GM21360 (cell line): ENCODE measurements at regions not wholly inside any gene's neighbourhood (a gene's known extent, or its start where the extent isn't known, plus 50 kb on each side); places are given as distances from the start of the nearest gene placed in this dataset.
"Not testable (repeated sequence)": the region's sequence is repeated elsewhere in the genome, so short reads cannot be mapped to it uniquely, and the experiment has no call there.

Experiments used
- ATAC-seq: cut with Tn5 transposase; IDR thresholded peaks from one replicate; pipeline ENCODE4 v1.9.1; 2021; ENCODE audit warnings: mild to moderate bottlenecking, moderate library complexity; ENCODE audit not compliant: unreplicated experiment

DNA sequence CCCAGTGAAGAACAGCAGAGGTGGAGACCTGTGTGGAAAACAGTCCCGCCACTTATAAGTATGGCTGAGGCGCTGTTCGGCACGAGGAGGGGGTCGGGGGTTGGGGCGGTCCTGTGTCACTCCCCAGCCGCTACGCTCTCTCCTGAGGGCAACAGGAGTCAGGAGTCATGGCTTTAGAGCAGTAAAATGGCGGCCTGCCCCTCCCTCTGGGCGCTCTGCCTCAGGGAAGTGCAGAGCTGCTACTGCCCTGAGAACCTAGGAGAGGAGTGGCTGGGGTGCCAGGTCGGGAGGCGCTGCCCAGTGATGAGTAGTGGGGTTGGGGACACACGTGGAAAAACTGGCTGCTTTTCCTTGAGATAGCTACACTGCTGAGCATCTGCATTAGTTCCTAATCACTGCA is 551.2 kb upstream of the AMOT start:
- no peak for ATAC-seq

DNA sequence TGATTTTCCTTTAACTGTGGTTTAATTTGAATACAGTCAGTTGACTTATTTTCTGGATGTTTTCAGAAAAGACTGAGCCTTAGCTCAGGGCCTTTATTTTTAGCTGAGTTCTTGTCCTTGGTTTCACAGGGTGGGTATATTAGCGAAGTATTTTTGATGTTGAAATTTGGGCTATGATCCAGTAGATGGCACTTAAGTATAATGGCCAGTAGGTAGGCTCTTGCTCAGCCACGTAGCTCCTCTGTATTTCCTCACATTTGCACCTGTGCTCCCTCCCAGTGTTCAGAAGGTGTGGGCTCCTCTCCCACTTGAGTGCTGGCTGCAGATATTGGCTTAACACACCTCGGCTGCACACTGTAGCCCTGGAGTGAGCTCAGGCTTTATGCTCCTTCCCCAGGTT is 549.9 kb upstream of the AMOT start:
- ATAC-seq = no peak

DNA sequence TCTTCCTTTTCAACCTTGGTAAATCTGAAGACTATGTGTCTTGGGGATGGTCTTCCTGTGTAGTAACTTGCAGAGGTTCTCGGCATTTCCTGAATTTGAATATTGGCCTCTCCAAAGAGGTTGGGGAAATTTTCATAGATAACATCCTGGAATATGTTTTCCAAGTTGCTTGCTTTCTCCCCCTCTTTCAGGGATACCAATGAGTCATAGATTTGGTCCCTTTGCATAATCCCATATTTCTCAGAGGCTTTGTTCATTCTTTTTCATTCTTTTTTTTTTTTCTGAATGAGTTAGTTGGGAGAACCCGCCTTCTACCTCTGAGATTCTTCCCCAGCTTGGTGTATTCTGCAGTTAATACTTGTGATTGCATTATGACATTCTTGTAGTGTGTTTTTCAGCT is 549.2 kb upstream of the AMOT start:
- ATAC-seq = no peak

DNA sequence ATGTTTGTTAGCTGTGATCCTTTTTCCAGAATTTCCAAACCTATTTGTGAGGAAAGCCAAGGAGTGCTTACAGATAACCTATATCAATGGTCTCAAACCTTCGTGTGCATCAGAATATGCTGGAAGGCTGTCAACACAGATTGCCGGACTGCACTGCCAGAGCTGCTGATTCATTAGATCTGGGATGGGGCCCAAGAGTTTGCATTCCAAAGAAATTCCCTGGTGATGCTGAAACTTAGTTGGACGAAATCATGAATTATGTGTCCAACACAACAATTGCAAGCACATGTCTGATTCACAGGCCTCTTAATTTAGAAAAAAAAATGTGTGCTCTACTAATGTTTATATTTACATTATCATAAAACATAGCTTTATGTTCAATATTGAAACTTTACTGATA is 544.0 kb upstream of the AMOT start:
- ATAC-seq = no peak

DNA sequence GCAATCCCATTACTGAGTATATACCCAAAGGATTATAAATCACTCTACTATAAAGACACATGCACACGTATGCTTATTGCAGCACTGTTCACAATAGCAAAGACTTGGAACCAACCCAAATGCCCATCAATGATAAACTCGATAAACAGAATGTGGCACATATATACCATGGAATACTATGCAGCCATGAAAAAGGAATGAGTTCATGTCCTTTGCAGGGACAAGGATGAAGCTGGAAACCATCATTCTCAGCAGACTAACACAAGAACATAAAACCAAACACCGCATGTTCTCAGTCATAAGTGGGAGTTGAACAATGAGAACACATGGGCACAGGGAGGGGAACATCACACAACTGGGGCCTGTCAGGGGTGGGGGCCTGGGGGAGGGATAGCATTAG is 532.8 kb upstream of the AMOT start:
- not testable (repeated sequence) for ATAC-seq

DNA sequence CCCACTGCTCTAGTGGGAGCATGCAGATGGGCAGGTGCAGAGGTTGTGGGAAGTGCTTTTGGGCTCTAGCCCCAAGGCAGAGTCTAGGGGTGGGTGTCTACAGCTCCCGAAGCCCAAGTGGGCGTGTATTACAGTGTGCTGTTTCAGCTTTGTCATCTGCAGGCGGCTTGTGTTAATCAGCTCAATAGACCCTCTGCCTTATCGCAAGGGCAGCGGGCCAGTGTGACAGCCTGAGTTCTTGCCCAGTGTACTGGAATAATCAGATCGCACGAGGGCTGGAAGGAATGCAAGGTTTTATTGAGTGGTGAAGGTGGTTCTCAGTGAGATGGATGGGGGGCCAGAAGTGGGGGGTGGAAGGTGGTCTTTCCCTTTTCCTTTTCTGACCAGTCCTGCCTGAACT is 529.4 kb upstream of the AMOT start:
- no peak for ATAC-seq

DNA sequence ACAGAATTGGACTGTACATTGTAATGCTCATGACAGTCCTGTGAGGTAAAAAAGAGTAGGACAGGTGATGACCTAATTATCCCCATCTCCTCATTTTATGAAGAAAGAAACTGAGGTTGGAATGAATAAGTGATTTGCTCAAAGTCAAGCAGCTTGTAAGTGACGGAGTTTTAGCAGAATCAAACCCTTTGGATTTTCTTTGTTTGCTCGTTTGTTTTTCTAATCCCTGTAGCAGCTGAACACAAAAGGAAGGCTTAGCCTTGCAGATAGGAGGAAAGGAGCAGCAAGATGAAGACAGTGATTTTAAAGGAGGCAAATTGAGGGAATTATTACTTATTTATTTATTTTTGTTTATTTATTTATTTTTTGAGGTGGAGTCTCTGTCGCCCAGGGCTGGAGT is 528.4 kb upstream of the AMOT start:
- no peak for ATAC-seq

DNA sequence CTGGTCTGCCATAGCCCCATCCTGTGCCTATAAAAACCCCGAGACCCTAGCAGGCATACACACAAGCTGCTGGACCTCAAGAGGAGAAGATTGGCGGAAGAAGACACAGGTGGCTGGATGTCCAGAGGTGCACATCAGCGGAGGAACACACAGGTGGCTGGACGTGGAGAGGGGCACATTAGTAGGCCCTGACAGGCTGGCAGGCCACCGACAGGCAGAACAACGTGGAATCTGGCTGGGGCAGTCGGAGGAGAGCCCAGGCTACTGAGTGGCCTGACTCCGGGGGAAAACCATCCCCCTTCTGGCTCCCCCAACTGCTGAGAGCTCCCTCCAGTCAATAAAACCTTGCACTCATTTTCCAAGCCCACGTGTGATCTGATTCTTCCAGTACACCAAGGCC is 512.5 kb upstream of the AMOT start:
- no peak for ATAC-seq

DNA sequence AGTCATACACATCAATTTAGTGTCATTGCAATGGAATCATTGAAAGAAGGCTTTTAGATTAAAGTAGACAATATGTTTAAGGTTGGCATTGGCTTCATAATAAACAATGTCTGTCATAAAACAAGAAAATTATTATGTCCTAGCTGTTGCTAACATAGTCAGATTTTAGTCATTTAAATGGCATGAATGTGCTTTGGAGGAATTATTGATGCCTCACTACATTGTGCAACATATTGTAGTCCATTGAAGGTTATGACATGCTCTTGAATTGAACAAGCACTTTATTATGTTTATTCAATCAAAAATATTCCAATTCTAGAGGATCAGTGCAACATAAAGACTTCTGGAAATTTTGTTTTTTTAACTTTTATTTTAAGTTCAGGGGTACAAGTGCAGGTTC is 489.8 kb upstream of the AMOT start:
- ATAC-seq = no peak

DNA sequence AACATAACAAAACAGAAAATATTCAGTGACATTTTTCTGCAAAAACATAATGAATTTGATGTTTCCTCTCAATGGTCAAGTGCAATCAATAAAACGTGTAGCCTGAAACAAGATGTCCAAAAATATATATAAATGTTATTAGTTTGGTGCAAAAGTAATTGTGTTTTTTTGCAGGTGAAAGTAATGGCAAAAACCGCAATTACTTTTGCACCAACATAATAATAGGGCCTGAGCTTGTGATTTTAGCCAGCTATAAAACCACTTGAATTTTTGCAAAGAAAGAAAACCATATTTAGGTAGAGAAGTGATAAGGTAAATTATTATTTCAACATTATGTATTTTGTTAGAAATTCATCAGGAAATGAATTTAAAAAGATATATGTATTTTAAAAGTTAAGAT is 475.3 kb upstream of the AMOT start:
- no peak for ATAC-seq

DNA sequence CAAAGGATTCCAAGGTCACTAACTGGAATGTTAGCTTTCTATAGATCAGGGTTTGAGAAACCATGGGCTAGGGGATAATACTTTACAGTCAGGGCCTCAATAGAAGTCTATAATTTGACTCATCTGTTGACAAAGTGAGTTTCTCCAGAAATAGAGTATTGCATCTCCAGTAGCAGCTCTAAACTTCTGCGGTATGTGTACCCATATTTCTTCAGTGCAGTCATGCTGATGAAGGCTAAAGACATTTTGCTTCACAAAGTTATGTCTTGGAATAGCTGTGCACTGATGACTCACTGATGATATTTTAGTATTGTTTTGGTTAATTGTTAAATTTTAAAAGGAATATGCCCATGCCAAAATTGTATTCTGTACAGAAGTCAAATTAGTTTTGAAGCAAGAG is 464.9 kb upstream of the AMOT start:
- ATAC-seq = no peak

DNA sequence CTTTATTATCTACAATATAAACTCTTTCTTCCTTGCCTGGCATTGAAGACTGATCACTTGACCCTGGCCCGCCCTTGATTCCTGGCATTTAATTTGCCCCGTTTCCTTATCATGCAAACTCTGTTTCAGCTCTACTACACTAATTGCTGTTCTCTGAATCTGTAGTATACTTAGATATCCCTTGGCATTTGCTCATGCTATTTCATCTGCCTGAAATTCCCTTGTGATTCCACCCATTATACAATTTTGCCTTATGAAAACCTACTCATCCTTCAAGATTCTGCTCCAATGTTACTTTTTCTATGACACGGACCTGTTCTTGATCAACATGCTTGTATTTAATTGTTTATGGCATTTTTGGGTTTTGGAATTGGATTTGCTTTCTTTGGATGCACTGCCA is 459.9 kb upstream of the AMOT start:
- ATAC-seq = no peak

DNA sequence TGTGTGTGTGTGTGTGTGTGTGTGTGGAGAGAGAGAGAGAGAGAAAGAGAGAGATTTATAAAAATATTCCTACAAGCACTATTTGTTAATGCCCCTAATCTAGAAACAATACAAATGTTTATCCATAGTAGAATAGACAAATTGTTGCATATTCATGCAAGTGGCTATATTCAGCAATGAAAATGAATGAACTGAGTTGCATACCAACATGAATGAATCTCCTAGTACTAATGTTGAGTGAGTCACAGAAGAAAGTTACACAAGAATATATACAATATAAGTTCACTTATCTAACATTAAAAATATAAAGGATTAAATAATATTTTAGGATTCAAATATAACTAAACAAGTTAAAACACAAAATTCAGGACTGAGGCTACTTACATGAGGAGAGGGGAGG is 456.8 kb upstream of the AMOT start:
- no peak for ATAC-seq

DNA sequence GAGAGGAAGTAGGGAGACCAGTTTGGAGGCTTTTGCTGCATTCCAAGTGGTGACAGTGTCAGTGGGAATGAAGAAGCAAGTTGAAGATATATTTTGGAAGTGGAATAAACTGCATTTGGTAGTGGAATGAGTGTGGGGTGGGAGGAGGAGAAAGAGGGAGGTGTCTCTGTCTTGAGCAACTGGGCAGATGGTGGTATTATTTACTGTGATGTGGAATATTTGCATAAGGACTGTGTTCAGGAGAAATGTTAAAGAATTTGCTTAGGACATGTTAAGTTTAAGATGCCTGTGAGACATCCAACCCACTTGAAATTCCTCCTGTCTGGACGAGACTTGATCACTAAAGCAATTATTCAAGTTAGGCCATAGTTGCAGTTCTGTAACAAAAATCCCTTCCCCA is 448.9 kb upstream of the AMOT start:
- no peak for ATAC-seq

DNA sequence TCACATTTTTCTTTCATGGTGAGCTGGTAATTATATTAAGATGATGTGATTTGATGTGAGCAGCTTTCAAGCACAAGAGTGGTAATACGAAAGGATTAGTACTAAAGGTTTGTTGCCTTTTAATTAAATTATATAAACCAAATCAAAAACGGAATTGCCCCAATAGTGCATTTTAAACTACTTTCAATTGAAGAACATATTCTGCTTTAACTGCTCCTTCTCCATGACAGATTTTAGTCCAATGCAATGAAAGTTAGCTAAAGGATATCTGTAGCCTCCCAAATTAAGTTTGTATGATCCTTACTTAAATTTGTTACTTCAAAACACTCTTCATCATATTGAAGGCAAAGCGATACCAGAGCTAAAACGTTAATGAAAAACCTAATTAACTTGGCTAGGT is 447.1 kb upstream of the AMOT start:
- ATAC-seq = no peak

DNA sequence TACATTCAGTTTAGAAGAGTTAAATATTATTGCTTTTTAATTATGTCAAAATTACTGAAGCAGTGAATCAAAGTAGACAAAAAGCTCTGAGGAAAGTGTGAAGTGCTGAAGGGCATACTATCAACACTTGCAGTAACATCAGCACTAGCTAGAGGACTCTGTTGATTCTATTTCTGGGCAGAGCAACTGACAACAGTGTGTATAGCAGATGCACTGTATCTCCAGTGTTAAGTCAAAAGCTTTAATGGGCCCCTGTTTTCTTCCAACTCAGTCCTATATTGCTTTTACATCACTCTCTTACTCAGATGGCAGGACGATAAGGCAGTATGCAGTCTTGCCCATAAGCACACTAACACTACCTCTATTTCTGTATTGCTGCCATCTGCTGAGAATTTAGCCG is 435.2 kb upstream of the AMOT start:
- ATAC-seq = no peak

DNA sequence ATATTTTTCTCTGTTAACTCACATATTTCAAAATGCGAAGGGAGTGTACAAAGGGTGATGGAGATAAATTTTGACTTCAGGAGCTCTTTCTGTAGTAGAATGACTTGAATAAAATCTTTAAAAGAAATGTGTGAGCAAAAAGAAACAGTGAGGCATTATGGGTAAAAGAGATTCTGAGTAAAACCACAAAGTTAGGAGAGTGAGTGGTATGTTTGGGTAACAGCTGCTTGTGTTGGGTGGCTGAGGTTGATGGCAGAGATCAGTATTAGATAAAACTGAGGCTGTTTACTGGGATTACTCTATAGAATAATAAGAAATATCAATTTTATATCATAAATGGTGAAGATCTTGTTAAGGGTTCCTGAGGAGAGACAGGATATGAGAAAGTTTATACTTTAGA is 434.2 kb upstream of the AMOT start:
- ATAC-seq = no peak

DNA sequence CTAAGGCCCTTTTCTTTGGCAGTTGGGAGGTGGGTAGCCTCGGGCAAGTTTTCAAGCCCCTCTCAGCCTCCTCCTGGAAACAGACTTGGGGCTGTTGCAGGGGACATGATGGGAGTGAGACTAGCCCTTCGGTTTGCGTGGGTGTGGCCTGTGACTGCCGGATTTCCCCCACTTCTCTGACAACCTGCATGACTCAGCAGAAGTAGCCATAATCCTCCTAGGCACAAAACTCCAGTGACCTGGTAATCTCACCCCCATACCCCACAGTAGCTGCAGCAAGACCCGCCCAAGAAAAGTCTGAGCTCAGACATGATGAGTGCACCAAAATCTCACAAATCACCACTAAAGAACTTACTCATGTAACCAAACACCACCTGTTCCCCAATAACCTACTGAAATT is 433.7 kb upstream of the AMOT start:
- ATAC-seq = no peak

DNA sequence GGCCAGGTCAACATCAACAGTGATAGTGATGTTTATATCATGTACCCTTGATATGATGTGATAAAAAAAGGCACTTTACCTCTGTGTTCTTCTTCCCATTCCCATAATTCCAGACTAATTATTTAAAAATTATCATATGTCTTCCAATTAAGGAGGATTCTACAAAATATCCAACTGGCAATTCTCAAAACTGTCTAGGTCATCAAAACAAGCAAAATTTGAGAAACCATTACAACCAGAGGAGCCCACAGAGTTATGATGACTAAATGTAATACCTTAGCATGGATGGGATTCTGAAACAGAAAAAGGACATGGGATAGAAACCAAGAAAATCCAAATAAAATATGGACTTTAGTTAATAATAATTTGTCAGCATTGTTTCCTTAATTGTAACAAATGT is 428.6 kb upstream of the AMOT start:
- no peak for ATAC-seq

DNA sequence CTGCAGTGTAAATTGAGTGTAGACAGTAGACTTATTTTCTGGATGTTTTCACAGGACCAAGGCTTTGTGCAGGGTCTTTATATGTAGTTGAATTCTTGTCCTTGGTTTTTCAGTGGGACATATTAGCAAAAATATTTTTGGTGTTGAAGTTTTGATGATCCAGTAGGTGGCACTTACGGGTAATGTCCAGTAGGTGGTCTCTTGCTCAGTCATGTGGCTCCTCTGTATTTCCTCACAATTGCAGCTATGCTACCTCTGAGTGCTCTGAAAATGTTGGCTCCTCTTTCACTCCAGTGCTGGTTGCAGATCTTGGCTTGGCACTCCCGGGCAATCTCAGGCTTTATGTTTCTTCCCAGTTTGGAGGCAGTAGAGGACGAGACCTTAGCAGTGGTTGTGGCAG is 419.8 kb upstream of the AMOT start:
- no peak for ATAC-seq

DNA sequence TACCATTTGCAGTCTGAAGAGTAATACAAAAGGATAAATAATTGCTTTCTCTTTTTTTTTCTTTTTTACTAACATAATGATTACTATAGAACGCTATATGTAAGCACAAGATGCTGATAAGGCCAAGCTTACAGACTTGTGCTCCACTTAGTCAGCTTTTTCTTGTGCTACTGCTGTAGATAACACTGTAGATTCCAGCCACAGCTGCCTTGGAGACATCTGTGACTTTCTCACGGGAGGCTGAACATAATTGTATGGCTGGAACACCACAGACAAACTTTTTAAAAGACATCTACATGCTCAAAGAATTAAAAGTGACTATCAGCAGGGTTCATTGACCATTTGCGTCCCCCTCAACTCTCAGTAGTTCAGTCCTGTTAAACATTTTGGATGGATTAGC is 381.7 kb upstream of the AMOT start:
- no peak for ATAC-seq

DNA sequence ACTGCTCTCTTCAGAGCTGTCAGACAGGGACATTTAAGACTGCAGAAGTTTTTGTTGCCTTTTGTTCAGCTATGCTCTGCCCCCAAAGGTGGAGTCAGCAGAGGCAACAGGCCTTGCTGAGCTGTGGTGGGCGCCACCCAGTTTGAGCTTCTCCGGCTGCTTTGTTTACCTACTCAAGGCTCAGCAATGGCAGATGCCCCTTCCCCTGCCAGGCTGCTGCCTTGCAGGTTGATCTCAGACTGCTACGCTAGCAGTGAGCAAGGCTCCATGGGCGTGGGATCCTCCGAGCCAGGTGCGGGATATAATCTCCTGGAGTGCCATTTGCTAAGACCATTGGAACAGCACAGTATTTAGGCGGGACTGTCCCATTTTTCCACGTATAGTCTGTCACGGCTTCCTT is 371.4 kb upstream of the AMOT start:
- ATAC-seq = no peak

DNA sequence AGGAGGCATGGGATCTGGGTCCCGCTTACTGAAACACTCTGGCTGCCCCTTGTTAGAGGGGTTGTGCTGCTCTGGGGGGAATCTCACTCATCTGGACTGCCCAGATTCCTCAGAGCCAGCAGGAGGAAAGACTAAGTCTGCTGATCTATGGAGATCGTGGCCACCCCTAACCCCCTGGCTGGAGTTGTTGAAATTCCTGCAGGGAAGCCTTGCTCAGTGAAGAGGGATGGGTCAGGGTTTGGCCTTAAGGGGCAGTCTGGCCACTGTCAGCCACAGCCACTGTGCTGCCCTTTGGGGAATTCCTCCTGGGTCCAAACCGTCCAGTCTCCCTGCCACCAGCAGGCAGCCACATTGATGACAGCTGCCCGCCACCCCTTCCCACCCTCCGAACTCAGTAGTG is 362.0 kb upstream of the AMOT start:
- ATAC-seq = no peak

DNA sequence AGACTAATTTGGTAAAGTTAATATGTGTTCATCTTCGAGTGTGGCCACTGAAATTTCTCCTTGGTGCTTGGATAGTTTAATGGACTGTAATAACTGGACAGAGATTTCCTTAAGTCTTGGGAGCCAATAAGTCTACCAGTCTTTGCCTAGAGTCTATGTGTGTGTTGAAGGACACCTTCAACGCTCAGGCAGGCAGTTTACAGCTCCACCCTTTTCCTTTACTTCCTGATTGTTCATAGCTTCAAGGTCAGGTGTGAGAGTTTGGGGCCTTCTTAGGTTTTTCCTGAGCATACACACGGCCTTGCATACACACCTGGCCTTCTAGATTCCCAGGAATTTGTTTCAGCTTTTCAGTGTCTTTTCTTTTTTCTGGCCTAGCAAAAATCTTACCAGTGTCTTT is 355.3 kb upstream of the AMOT start:
- no peak for ATAC-seq
